ENCODE measurements at regions not wholly inside any gene's neighbourhood (a gene's known extent, or its start where the extent isn't known, plus 50 kb on each side); places are given as distances from the start of the nearest gene placed in this dataset.

GRCh38 chr9:1157836-1158235 is 107.7 kb downstream of the DMRT2 start:
- no peak overlapping the region for H3K27ac ChIP-seq
- 68% methylated on average over 1 of the region's 1 CpG for WGBS
- TF ChIP-seq EP300 (IDR thresholded peaks at IDR 0.05) (no peak), POLR2A (IDR thresholded peaks at IDR 0.05) (no peak), CTCF (IDR thresholded peaks at IDR 0.05) (no peak), POLR2AphosphoS5 (IDR thresholded peaks at IDR 0.05) (no peak)

GRCh38 chr9:1170918-1171317 is 120.8 kb downstream of the DMRT2 start:
- H3K36me3 ChIP-seq = no peaks in the 10 kb centered on the region
- 79% methylated on average over 3 of the region's 3 CpGs for WGBS
- no peaks in the 10 kb centered on the region for H3K27me3 ChIP-seq
- no peak for TF ChIP-seq EP300 (IDR thresholded peaks at IDR 0.05)
- no peak for TF ChIP-seq POLR2A (IDR thresholded peaks at IDR 0.05)
- TF ChIP-seq POLR2AphosphoS5 (IDR thresholded peaks at IDR 0.05) = no peak
- H3K4me3 ChIP-seq = no peak overlapping the region
- DNase-seq (ENCODE audit: low spot score in 2 of 2) = no peak
- H3K4me1 ChIP-seq = no peaks in the 10 kb centered on the region
- H3K9me3 ChIP-seq = peaks cover 3% of the 10 kb centered on the region
- H3K27ac ChIP-seq = no peak overlapping the region

More at GRCh38 chr9:1157836-1158235, 107.7 kb downstream of the DMRT2 start:
- DNase-seq (ENCODE audit: low spot score in 2 of 2) = no peak
- Histone ChIP-seq H3K27me3 (no peaks in the 10 kb centered on the region), H3K36me3 (no peaks in the 10 kb centered on the region), H3K4me1 (no peaks in the 10 kb centered on the region), H3K9me3 (no peaks in the 10 kb centered on the region), H3K4me3 (no peak overlapping the region)

GRCh38 chr9:1171546-1171945 is 121.4 kb downstream of the DMRT2 start:
- 65% methylated on average over 5 of the region's 5 CpGs for WGBS
- H3K27ac ChIP-seq = no peak overlapping the region
- H3K27me3 ChIP-seq = no peaks in the 10 kb centered on the region
- no peak overlapping the region for H3K4me3 ChIP-seq
- no peak for DNase-seq (ENCODE audit: low spot score in 2 of 2)
- peaks cover 3% of the 10 kb centered on the region for H3K9me3 ChIP-seq
- no peak for TF ChIP-seq POLR2A (IDR thresholded peaks at IDR 0.05)
- TF ChIP-seq CTCF (IDR thresholded peaks at IDR 0.05) = no peak
- TF ChIP-seq POLR2AphosphoS5 (IDR thresholded peaks at IDR 0.05) = no peak
- TF ChIP-seq EP300 (IDR thresholded peaks at IDR 0.05) = no peak
- no peaks in the 10 kb centered on the region for H3K4me1 ChIP-seq
- no peaks in the 10 kb centered on the region for H3K36me3 ChIP-seq

GRCh38 chr9:1173211-1173610 is 123.1 kb downstream of the DMRT2 start:
- WGBS = 24% methylated on average over 3 of the region's 3 CpGs
- no peak for TF ChIP-seq CTCF (IDR thresholded peaks at IDR 0.05)
- no peak for TF ChIP-seq EP300 (IDR thresholded peaks at IDR 0.05)
- TF ChIP-seq POLR2AphosphoS5 (IDR thresholded peaks at IDR 0.05) = no peak
- no peak for TF ChIP-seq POLR2A (IDR thresholded peaks at IDR 0.05)

GRCh38 chr9:1173993-1174392 is 123.8 kb downstream of the DMRT2 start:
- no peak overlapping the region for H3K27ac ChIP-seq
- H3K4me3 ChIP-seq = no peak overlapping the region
- no peak for TF ChIP-seq POLR2AphosphoS5 (IDR thresholded peaks at IDR 0.05)
- TF ChIP-seq EP300 (IDR thresholded peaks at IDR 0.05) = no peak
- TF ChIP-seq POLR2A (IDR thresholded peaks at IDR 0.05) = no peak
- no peak for TF ChIP-seq CTCF (IDR thresholded peaks at IDR 0.05)
- 46% methylated on average over 6 of the region's 6 CpGs for WGBS
- H3K27me3 ChIP-seq = no peaks in the 10 kb centered on the region
- H3K4me1 ChIP-seq = no peaks in the 10 kb centered on the region
- no peaks in the 10 kb centered on the region for H3K36me3 ChIP-seq
- DNase-seq (ENCODE audit: low spot score in 2 of 2) = no peak
- peaks cover 3% of the 10 kb centered on the region for H3K9me3 ChIP-seq

More at GRCh38 chr9:1173211-1173610, 123.1 kb downstream of the DMRT2 start:
- Histone ChIP-seq H3K27me3 (no peaks in the 10 kb centered on the region), H3K9me3 (peaks cover 3% of the 10 kb centered on the region), H3K4me3 (no peak overlapping the region), H3K4me1 (no peaks in the 10 kb centered on the region), H3K27ac (peak overlapping the region; percentile 38), H3K36me3 (no peaks in the 10 kb centered on the region)
- DNase-seq (ENCODE audit: low spot score in 2 of 2) = no peak

- no peak for TF ChIP-seq POLR2A (IDR thresholded peaks at IDR 0.05)
- no peak for TF ChIP-seq CTCF (IDR thresholded peaks at IDR 0.05)
- no peak for TF ChIP-seq EP300 (IDR thresholded peaks at IDR 0.05)
- no peak for TF ChIP-seq POLR2AphosphoS5 (IDR thresholded peaks at IDR 0.05)
- Histone ChIP-seq H3K4me3 (no peak overlapping the region), H3K36me3 (no peaks in the 10 kb centered on the region), H3K4me1 (no peaks in the 10 kb centered on the region), H3K9me3 (no peaks in the 10 kb centered on the region), H3K27me3 (no peaks in the 10 kb centered on the region), H3K27ac (no peak overlapping the region)
- no peak for DNase-seq (ENCODE audit: low spot score in 2 of 2)
- WGBS = 38% methylated on average over 2 of the region's 2 CpGs
Observed at GRCh38 chr9:1179366-1179765, 129.2 kb downstream of the DMRT2 start.

All from suprapubic skin (tissue), 4 donors.